ENCODE measurements at regions not wholly inside any gene's neighbourhood (a gene's known extent, or its start where the extent isn't known, plus 50 kb on each side); places are given as distances from the start of the nearest gene placed in this dataset.

DNA sequence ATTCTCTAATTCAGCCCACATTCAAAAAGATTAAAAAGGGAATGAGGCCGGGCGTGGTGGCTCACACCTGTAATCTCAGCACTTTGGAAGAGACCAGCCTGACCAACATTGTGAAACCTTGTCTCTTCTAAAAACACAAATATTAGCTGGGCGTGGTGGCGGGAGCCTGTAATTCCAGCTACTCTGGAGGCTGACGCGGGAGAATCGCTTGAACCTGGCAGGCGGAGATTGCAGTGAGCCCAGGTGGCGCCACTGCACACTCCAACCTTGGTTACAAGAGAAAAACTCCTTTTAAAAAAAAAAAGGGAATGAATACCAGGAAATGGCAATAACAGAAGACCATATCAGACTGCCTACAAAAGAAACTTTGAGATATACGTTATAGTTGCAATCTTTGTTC, 1244.5 kb downstream of the PCDH9 start:
- H3K4me3 ChIP-seq (ENCODE audit: low read length), result no peak overlapping the region
- no peak for TF ChIP-seq ZNF274 (IDR thresholded peaks at IDR 0.05; ENCODE audit: low read depth, low read length)

DNA sequence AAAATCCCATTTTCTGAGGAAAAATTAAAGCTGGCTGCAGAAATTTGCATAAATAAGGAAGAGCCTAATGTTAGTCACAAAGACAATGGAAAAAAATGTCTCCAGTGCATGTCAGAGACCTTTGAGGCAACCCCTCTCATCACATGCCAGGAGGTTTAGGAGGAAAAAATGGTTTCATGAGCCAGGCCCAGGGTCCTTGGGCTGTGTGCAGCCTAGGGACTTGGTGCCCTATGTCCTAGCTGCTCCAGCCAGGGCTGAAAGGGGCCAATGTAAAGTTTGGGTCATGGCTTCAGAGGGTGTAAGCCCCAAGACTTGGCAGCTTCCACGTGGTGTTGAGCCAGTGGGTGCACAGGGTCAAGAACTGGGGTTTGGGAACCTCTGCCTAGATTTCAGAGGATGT, 1252.6 kb downstream of the PCDH9 start:
- no peak overlapping the region for H3K4me3 ChIP-seq (ENCODE audit: low read length)
- no peak for TF ChIP-seq ZNF274 (IDR thresholded peaks at IDR 0.05; ENCODE audit: low read depth, low read length)

DNA sequence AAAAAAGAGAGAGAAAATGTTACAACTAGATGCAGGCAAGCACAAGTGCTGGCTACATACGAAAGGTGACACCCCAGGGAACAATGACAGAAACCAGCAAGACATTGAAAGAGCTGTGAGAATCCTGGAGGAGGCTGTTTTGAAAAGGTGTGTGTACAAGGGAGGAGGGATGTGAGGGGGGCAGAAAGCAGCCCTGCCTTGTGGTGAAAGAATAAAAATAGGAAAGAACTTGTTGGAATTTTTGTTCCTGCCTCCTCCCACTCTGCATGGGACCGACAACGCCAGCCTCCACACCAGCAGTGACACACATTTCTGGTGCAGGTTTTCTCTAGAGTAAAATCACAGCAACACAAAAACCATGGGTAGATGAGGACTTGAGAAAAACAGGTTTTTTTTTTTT, 1258.6 kb downstream of the PCDH9 start:
- no peak for TF ChIP-seq ZNF274 (IDR thresholded peaks at IDR 0.05; ENCODE audit: low read depth, low read length)
- H3K4me3 ChIP-seq (ENCODE audit: low read length), result no peak overlapping the region

- H3K4me3 ChIP-seq (ENCODE audit: low read length), result no peak overlapping the region
- TF ChIP-seq ZNF274 (IDR thresholded peaks at IDR 0.05; ENCODE audit: low read depth, low read length), result no peak
These were observed 1263.1 kb downstream of the PCDH9 start for GRCh38 chr13:65966991-65967451.

GRCh38 chr13:65965501-65965900, 1264.6 kb downstream of the PCDH9 start:
- no peak for TF ChIP-seq ZNF274 (IDR thresholded peaks at IDR 0.05; ENCODE audit: low read depth, low read length)
- H3K4me3 ChIP-seq (ENCODE audit: low read length), result no peak overlapping the region

- no peak for TF ChIP-seq ZNF274 (IDR thresholded peaks at IDR 0.05; ENCODE audit: low read depth, low read length)
- H3K4me3 ChIP-seq (ENCODE audit: low read length), result no peak overlapping the region
These were observed 1265.5 kb downstream of the PCDH9 start for GRCh38 chr13:65964672-65965071.

DNA sequence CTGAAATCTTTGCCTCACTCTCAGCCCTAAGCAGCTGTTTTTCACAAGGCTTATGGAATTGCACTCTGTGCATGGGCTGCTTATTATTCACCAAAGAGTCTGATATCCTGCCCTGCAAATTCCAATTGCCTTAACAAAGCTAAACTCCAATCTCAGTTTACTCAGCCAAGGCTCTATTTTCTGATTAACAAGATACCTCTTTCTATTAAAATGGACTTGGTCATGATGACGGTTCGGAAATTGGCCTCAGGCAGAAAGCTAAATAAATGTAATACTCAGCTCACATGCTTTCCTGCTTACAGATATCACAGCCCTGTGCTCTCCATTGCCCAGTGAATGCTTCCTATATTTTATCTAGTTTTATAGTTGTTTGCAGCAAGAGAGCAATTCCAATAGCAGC, 1270.8 kb downstream of the PCDH9 start:
- H3K4me3 ChIP-seq (ENCODE audit: low read length), result no peak overlapping the region

DNA sequence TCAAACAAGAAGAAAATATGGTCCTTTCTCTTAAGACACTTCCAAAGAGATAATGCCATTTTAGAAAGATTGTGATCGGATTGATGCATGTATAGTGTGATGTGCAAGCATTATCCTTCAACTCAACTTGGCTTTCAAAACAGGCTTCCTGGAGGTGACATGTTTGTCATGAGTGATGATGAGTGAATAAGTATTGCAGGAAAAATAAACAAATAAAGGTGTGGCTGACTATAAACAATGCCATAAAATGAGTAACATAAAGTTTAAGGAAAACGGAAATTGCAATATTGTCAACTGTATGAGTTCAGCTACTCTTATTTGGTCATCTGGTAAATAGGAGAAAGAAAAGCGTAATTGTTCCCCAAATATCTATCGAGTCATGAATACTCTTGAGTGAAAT, 1283.7 kb downstream of the PCDH9 start:
- no peak for TF ChIP-seq ZNF274 (IDR thresholded peaks at IDR 0.05; ENCODE audit: low read depth, low read length)
- no peak overlapping the region for H3K4me3 ChIP-seq (ENCODE audit: low read length)

More for the DNA sequence above, 1270.8 kb downstream of the PCDH9 start:
- TF ChIP-seq ZNF274 (IDR thresholded peaks at IDR 0.05; ENCODE audit: low read depth, low read length), result no peak

DNA sequence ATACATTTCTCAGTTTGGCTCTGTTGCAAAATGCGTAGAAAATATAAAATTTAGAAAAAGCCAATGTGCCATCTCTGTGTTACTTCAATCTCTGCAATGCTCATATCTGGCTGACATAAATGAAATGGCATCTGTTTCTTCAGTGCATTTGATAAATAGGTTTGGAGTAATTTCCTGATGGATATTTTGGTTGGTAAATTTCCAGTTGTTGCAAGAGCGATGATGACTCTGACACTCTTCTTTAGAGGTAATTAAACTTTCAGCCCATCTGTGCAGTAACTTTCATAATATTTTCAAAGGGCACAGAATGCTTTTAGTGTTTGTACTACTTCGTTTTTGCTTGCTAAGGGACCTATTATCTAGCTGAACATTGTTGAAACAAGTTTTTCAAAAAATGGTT, 1286.4 kb downstream of the PCDH9 start:
- no peak overlapping the region for H3K4me3 ChIP-seq (ENCODE audit: low read length)
- TF ChIP-seq ZNF274 (IDR thresholded peaks at IDR 0.05; ENCODE audit: low read depth, low read length), result no peak

GRCh38 chr13:65943024-65943423, 1287.1 kb downstream of the PCDH9 start:
- no peak for TF ChIP-seq ZNF274 (IDR thresholded peaks at IDR 0.05; ENCODE audit: low read depth, low read length)
- no peak overlapping the region for H3K4me3 ChIP-seq (ENCODE audit: low read length)

DNA sequence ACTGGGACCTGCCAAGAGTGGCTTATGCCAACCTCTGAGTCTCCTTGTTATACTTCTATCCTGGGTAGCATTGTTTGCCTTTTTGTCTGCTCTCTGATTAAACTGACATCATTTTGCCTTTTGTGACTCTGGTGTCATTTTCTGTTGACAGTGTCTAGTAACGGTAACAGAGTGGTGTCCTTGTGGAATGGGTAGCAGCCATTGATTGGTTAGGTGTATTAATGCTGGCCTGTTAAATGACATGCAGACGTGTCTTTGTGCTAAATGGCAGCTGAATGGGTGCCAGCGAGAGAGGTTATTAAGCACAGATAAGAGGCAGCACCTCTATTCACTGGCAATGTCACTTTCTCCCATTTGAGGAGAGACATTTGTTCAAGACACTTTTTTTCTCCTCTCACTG, 1289.4 kb downstream of the PCDH9 start:
- H3K4me3 ChIP-seq (ENCODE audit: low read length), result no peak overlapping the region
- no peak for TF ChIP-seq ZNF274 (IDR thresholded peaks at IDR 0.05; ENCODE audit: low read depth, low read length)

- no peak overlapping the region for H3K4me3 ChIP-seq (ENCODE audit: low read length)
- TF ChIP-seq ZNF274 (IDR thresholded peaks at IDR 0.05; ENCODE audit: low read depth, low read length), result no peak
These were observed 1292.9 kb downstream of the PCDH9 start for GRCh38 chr13:65937251-65937650.

DNA sequence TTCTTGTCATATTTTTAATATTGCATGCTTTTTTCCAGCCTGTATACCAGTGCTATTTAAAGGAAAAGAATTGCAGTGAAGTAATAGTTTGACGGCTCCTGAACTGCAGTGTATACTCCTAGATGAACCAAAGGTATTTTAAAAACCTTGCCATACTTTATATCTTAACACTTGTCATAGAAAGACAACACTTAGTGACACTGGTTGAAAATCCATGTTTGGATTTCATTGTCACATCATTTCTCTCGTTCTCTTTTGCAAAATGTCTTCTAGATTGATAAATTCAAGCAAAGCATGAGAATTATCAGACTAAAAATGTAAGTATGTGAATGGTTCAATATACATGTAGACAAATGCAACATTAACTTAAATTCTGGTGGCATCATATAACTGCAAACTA, 1293.9 kb downstream of the PCDH9 start:
- no peak for TF ChIP-seq ZNF274 (IDR thresholded peaks at IDR 0.05; ENCODE audit: low read depth, low read length)

GRCh38 chr13:65932587-65933239, 1297.4 kb downstream of the PCDH9 start:
- no peak for TF ChIP-seq ZNF274 (IDR thresholded peaks at IDR 0.05; ENCODE audit: low read depth, low read length)
- no peak overlapping the region for H3K4me3 ChIP-seq (ENCODE audit: low read length)

More for the DNA sequence above, 1293.9 kb downstream of the PCDH9 start:
- no peak overlapping the region for H3K4me3 ChIP-seq (ENCODE audit: low read length)

- no peak overlapping the region for H3K4me3 ChIP-seq (ENCODE audit: low read length)
- no peak for TF ChIP-seq ZNF274 (IDR thresholded peaks at IDR 0.05; ENCODE audit: low read depth, low read length)
These were observed 1298.1 kb downstream of the PCDH9 start for GRCh38 chr13:65932013-65932412.

DNA sequence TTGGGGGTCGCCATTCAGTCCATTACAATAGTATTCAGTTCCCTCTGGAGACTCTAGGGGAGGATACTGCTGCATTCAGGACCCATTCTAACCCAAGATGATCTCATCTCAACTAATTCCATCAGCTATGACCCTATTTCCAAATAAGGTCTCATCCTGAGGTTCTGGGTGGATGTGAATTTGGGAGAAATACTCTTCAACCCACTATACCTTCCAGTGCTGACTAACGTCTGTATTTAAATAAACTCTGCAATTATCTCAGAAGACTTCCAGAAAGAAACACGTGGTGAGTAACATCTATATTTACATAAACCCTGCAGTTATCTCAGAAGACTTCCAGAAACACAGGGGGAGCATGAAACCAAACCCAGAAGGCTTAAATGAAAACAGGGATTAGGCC, 1300.7 kb downstream of the PCDH9 start:
- H3K4me3 ChIP-seq (ENCODE audit: low read length), result no peak overlapping the region

More for the DNA sequence above, 1300.7 kb downstream of the PCDH9 start:
- TF ChIP-seq ZNF274 (IDR thresholded peaks at IDR 0.05; ENCODE audit: low read depth, low read length), result no peak
